H1 (cell line): ENCODE measurements at regions not wholly inside any gene's neighbourhood (a gene's known extent, or its start where the extent isn't known, plus 50 kb on each side); places are given as distances from the start of the nearest gene placed in this dataset.

Experiments used
- CTCF ChIA-PET: fragments of 300-600 bp; sonication (Branson Sonifier 250); formaldehyde crosslinking; loops from one replicate; lab custom pipeline; 2021; ENCODE audit not compliant: partially characterized antibody; lab: Charles Lee
- POLR2A ChIA-PET: fragments of 300-600 bp; sonication (Branson Sonifier 250); formaldehyde crosslinking; loops from one replicate; lab custom pipeline; 2021; ENCODE audit warnings: inconsistent platforms; ENCODE audit not compliant: partially characterized antibody; lab: Charles Lee
- DNase-seq, 2 experiments: peaks; one replicate each; pipeline versions ENCODE4 v3.0.0 to v3.0.0-alpha.2; 2010 to 2022; ENCODE audit warnings: low spot score in 2 of 2, low read depth in 1 of 2, mixed read lengths in 1 of 2
- FAIRE-seq: peaks from 2 replicates; lab custom pipeline; 2011; peaks lifted over from hg19 to GRCh38; lab: Jason Lieb, UNC
- H2AFZ ChIP-seq: 2 replicates; pipeline ENCODE4 v1.8.1; 2012; ENCODE audit warnings: low read length, inconsistent platforms
- H2AK5ac ChIP-seq: 2 replicates; pipeline ENCODE4 v1.6.1; 2013; ENCODE audit warnings: low read depth, low read length
- H2BK120ac ChIP-seq: replicated peaks from 2 replicates; pipeline ENCODE3; 2013; ENCODE audit warnings: low read depth, low read length, inconsistent platforms
- H2BK12ac ChIP-seq: 2 replicates; pipeline ENCODE4 v1.6.1; 2013; ENCODE audit warnings: low read depth, low read length
- H2BK15ac ChIP-seq: 2 replicates; pipeline ENCODE4 v1.6.1; 2013; ENCODE audit warnings: low read length
- H2BK20ac ChIP-seq: 2 replicates; pipeline ENCODE4 v1.6.1; 2013; ENCODE audit warnings: low read length
- H2BK5ac ChIP-seq: 2 replicates; pipeline ENCODE4 v1.6.1; 2013; ENCODE audit warnings: low read depth, low read length
- H3K14ac ChIP-seq: 2 replicates; pipeline ENCODE4 v1.6.1; 2013; ENCODE audit warnings: inconsistent platforms; ENCODE audit not compliant: insufficient read length
- H3K18ac ChIP-seq: 2 replicates; pipeline ENCODE4 v1.6.1; 2013; ENCODE audit warnings: low read length; ENCODE audit errors: extremely low read depth
- H3K23ac ChIP-seq: 2 replicates; pipeline ENCODE4 v1.6.1; 2013; ENCODE audit warnings: inconsistent platforms; ENCODE audit not compliant: insufficient read length
- H3K23me2 ChIP-seq: 2 replicates; pipeline ENCODE4 v1.6.1; 2013; ENCODE audit warnings: low read depth, low read length
- H3K27ac ChIP-seq: 2 replicates; pipeline ENCODE4 v1.6.1; 2011; ENCODE audit warnings: low read depth, low read length, inconsistent platforms
- H3K27me3 ChIP-seq, 4 experiments: replicated peaks in 1 of 4; 1 replicate in 1 of 4; 2 replicates in 3 of 4; pipeline versions ENCODE4 v1.6.1 to v1.8.1; 2011 to 2013; ENCODE audit warnings: low read length in 3 of 4, mild to moderate bottlenecking in 3 of 4, inconsistent platforms in 2 of 4, mixed read lengths in 2 of 4, moderate library complexity in 1 of 4; ENCODE audit not compliant: control insufficient read depth in 3 of 4, insufficient read depth in 3 of 4; ENCODE audit errors: extremely low read depth in 1 of 4
- H3K36me3 ChIP-seq, 4 experiments: 2 replicates each; pipeline versions ENCODE4 v1.6.1 to v1.8.1; 2011 to 2013; ENCODE audit warnings: mild to moderate bottlenecking in 4 of 4, low read length in 3 of 4, moderate library complexity in 2 of 4, control low read depth in 1 of 4, inconsistent platforms in 1 of 4; ENCODE audit not compliant: insufficient read depth in 4 of 4, control insufficient read depth in 2 of 4
- H3K4ac ChIP-seq: replicated peaks from 2 replicates; pipeline ENCODE3; 2013; ENCODE audit warnings: low read length, low read depth, mixed read lengths, inconsistent platforms; ENCODE audit not compliant: insufficient read length
- H3K4me1 ChIP-seq, 4 experiments: replicated peaks in 1 of 4; 1 replicate in 1 of 4; 2 replicates in 3 of 4; pipeline versions ENCODE4 v1.6.1 to v1.8.1; 2011 to 2013; ENCODE audit warnings: low read length in 3 of 4, inconsistent platforms in 2 of 4, mixed read lengths in 1 of 4; ENCODE audit not compliant: insufficient read depth in 4 of 4, control insufficient read depth in 3 of 4
- H3K4me2 ChIP-seq, 2 experiments: 2 replicates each; pipeline versions ENCODE4 v1.6.1 to v1.8.1; 2011 to 2013; ENCODE audit warnings: low read depth in 2 of 2, low read length in 2 of 2, control low read depth in 1 of 2, inconsistent platforms in 1 of 2, mild to moderate bottlenecking in 1 of 2; ENCODE audit not compliant: insufficient read depth in 1 of 2
- H3K4me3 ChIP-seq, 4 experiments: fragments of 200-600, 300-600 bp in 1 of 4; sonication (generic), shearing (Covaris generic), sonication (Bioruptor Twin) in 1 of 4; 2 replicates each; pipeline versions ENCODE4 v1.5.1 to v1.8.1; 2011 to 2016; ENCODE audit warnings: low read length in 4 of 4, low read depth in 3 of 4, control low read depth in 2 of 4, inconsistent platforms in 2 of 4, mild to moderate bottlenecking in 2 of 4, mixed read lengths in 1 of 4, moderate library complexity in 1 of 4; ENCODE audit not compliant: insufficient read depth in 2 of 4; ENCODE audit errors: extremely low read depth in 1 of 4
- H3K56ac ChIP-seq: replicated peaks from 2 replicates; pipeline ENCODE3; 2013; ENCODE audit warnings: low read depth, mild to moderate bottlenecking, mixed read lengths, low read length, inconsistent platforms; ENCODE audit not compliant: insufficient read length
- H3K79me1 ChIP-seq: 2 replicates; pipeline ENCODE4 v1.6.1; 2013; ENCODE audit warnings: low read depth, low read length, control low read depth
- H3K79me2 ChIP-seq, 2 experiments: 2 replicates each; pipeline versions ENCODE4 v1.6.1 to v1.8.1; 2012 to 2013; ENCODE audit warnings: low read length in 2 of 2, mild to moderate bottlenecking in 2 of 2, inconsistent platforms in 1 of 2; ENCODE audit not compliant: insufficient read depth in 2 of 2, control insufficient read depth in 1 of 2
- H3K9ac ChIP-seq, 4 experiments: replicated peaks in 1 of 4; 1 replicate in 1 of 4; 2 replicates in 3 of 4; pipeline versions ENCODE4 v1.6.1 to v1.8.1; 2011 to 2013; ENCODE audit warnings: low read depth in 3 of 4, low read length in 3 of 4, control low read depth in 2 of 4, mild to moderate bottlenecking in 2 of 4, moderate library complexity in 2 of 4, inconsistent platforms in 1 of 4; ENCODE audit errors: extremely low read depth in 1 of 4
- H3K9me3 ChIP-seq, 2 experiments: 2 replicates each; pipeline versions ENCODE4 v1.6.1 to v1.8.1; 2012 to 2013; ENCODE audit warnings: mild to moderate bottlenecking in 2 of 2, moderate library complexity in 2 of 2, control low read depth in 1 of 2, inconsistent platforms in 1 of 2, low read depth in 1 of 2, low read length in 1 of 2, mixed read lengths in 1 of 2; ENCODE audit not compliant: insufficient read depth in 2 of 2
- H4K20me1 ChIP-seq, 2 experiments: replicated peaks in 1 of 2; 2 replicates each; pipeline versions ENCODE3 to v1.8.1; 2011 to 2013; ENCODE audit warnings: inconsistent platforms in 2 of 2, low read length in 2 of 2, mild to moderate bottlenecking in 1 of 2; ENCODE audit not compliant: insufficient read depth in 2 of 2, control insufficient read depth in 1 of 2
- H4K5ac ChIP-seq: 2 replicates; pipeline ENCODE4 v1.6.1; 2013; ENCODE audit warnings: low read length, low read depth, mixed read lengths, inconsistent platforms; ENCODE audit not compliant: insufficient read length
- H4K8ac ChIP-seq: 2 replicates; pipeline ENCODE4 v1.8.0; 2013; ENCODE audit warnings: mild to moderate bottlenecking, moderate library complexity, low read length, inconsistent platforms; ENCODE audit not compliant: insufficient read depth; ENCODE audit errors: extremely low read depth
- H4K91ac ChIP-seq: replicated peaks from 2 replicates; pipeline ENCODE3; 2013; ENCODE audit warnings: low read length, mixed read lengths, inconsistent platforms; ENCODE audit not compliant: insufficient read length
- BACH1 ChIP-seq: IDR thresholded peaks from 2 replicates; pipeline ENCODE4 v1.6.1; 2012; ENCODE audit warnings: low read length, improper control_type of control experiment
- BRCA1 ChIP-seq: IDR thresholded peaks from 2 replicates; pipeline ENCODE4 v1.6.1; 2012; ENCODE audit warnings: low read depth, low read length, improper control_type of control experiment
- CBX5 ChIP-seq: fragments of 300-800, 300-1000 bp; sonication (generic); IDR thresholded peaks from 2 replicates; pipeline ENCODE4 v1.7.1; 2016; ENCODE audit warnings: antibody characterized with exemption, low read length, low read depth
- CREB1 ChIP-seq: IDR thresholded peaks from 2 replicates; pipeline ENCODE4 v1.6.1; 2012; ENCODE audit warnings: inconsistent platforms
- CTBP2 ChIP-seq: IDR thresholded peaks from 2 replicates; pipeline ENCODE4 v1.7.0; 2011; ENCODE audit warnings: borderline replicate concordance, mild to moderate bottlenecking, moderate library complexity, mixed read lengths, low read length; ENCODE audit not compliant: insufficient read depth, insufficient read length
- GTF2F1 ChIP-seq: IDR thresholded peaks from 2 replicates; pipeline ENCODE4 v1.6.1; 2012; ENCODE audit warnings: low read depth, low read length, improper control_type of control experiment, borderline replicate concordance
- HDAC2 ChIP-seq, 2 experiments: fragments of 300-600 bp in 1 of 2; sonication (generic) in 1 of 2; IDR thresholded peaks; 2 replicates each; pipeline ENCODE4 v1.6.1; 2011 to 2012; ENCODE audit warnings: low read depth in 2 of 2, low read length in 2 of 2, mild to moderate bottlenecking in 2 of 2, moderate library complexity in 2 of 2, borderline replicate concordance in 1 of 2, inconsistent platforms in 1 of 2
- JUN ChIP-seq: IDR thresholded peaks from 2 replicates; pipeline ENCODE4 v1.6.1; 2011; ENCODE audit warnings: low read depth, mild to moderate bottlenecking, improper control_type of control experiment, low read length
- KDM4A ChIP-seq: IDR thresholded peaks from one replicate; pipeline ENCODE4 v1.7.1; 2012; ENCODE audit warnings: low read depth, mild to moderate bottlenecking, moderate library complexity, low read length, inconsistent platforms; ENCODE audit not compliant: severe bottlenecking
- NANOG ChIP-seq: IDR thresholded peaks from 2 replicates; pipeline ENCODE4 v1.6.1; 2011; ENCODE audit warnings: low read length, low read depth, mild to moderate bottlenecking, inconsistent platforms; ENCODE audit not compliant: insufficient read depth, poor library complexity, severe bottlenecking
- PHF8 ChIP-seq: fragments of 200-600 bp; sonication (generic); conservative IDR thresholded peaks from 2 replicates; pipeline ENCODE4 v1.7.1; 2012; ENCODE audit warnings: low read depth, mild to moderate bottlenecking, inconsistent platforms, low read length, moderate library complexity
- POLR2A ChIP-seq, 2 experiments: IDR thresholded peaks; 1 replicate in 1 of 2; 2 replicates in 1 of 2; pipeline ENCODE4 v1.6.1; 2011; ENCODE audit warnings: low read depth in 2 of 2, low read length in 2 of 2, mild to moderate bottlenecking in 2 of 2; ENCODE audit errors: control extremely low read depth in 1 of 2
- SP4 ChIP-seq: IDR thresholded peaks from 2 replicates; pipeline ENCODE4 v1.6.1; 2012; ENCODE audit warnings: low read length, inconsistent platforms
- SUZ12 ChIP-seq: fragments of 200-600 bp; sonication (generic); IDR thresholded peaks from 2 replicates; pipeline ENCODE4 v1.6.1; 2012; ENCODE audit warnings: mild to moderate bottlenecking, inconsistent platforms, low read length, moderate library complexity, mixed read lengths
- TCF12 ChIP-seq: IDR thresholded peaks from 2 replicates; pipeline ENCODE4 v1.6.1; 2011; ENCODE audit warnings: low read depth, mild to moderate bottlenecking, low read length
- WGBS, 2 experiments: shearing (Covaris generic) in 1 of 2; methylation state at CpG; one replicate each; pipeline versions ENCODE4 v1.1.6 to v1.1.7; 2013 to 2015; ENCODE audit warnings: low lambda C conversion rate in 2 of 2, mixed read lengths in 2 of 2, inconsistent platforms in 1 of 2, low coverage in 1 of 2, missing lambda C conversion rate in 1 of 2; ENCODE audit not compliant: insufficient replicate concordance in 2 of 2, insufficient coverage in 1 of 2, insufficient read length in 1 of 2; ENCODE audit errors: extremely low coverage in 1 of 2, missing lambda C conversion rate in 1 of 2; 5-methylcytosine and 5-hydroxymethylcytosine counted together

DNA sequence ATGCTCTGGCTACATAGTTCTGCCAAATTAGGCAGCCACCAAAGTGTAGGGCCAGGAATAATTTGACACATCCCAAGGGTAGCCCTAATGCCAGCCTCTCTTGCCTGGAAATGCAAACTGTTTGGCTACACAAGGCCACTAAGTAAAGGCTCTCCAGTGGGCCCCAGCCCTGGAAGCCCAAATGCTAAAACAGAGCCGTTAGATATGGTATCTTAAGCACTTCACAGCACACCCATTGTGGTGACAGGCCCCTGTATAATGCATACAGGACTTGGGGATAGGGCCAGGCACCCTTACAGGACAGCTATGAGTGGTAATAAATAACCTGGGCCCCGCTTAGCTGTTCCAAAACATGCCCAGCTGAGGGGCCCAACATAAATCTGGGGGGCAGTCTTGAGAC lies 623.9 kb downstream of the BCOR start:
- no peak for DNase-seq
- Histone ChIP-seq H4K8ac (no peak overlapping the region), H3K14ac (no peak overlapping the region), H3K79me2 (no peaks in the 10 kb centered on the region), H3K79me1 (no peaks in the 10 kb centered on the region), H2BK12ac (no peak overlapping the region), H3K23me2 (no peaks in the 10 kb centered on the region), H3K4me1 (no peaks in the 10 kb centered on the region), H3K4me3 (no peak overlapping the region), H3K9me3 (no peaks in the 10 kb centered on the region), H3K4me2 (no peak overlapping the region), H2BK120ac (no peak overlapping the region)
- CTCF ChIA-PET: no interaction called here
- FAIRE-seq: no peak
- POLR2A ChIA-PET: no interaction called here
- WGBS, 2 experiments: 94% methylated on average over 2 of the region's 2 CpGs; no CpG with 5 or more reads in 1 of the 2 experiments
- TF ChIP-seq SP4 (no peak), CBX5 (no peak), TCF12 (no peak), PHF8 (no peak), CREB1 (no peak), NANOG (no peak), SUZ12 (no peak), BACH1 (no peak), HDAC2 (IDR thresholded peaks at IDR 0.05; ENCODE audit: borderline replicate concordance in 1 of 2, low read depth in 2 of 2, low read length in 2 of 2) (no peak), CTBP2 (no peak), POLR2A (IDR thresholded peaks at IDR 0.05; ENCODE audit: control extremely low read depth in 1 of 2, low read depth in 2 of 2, low read length in 2 of 2) (no peak), JUN (no peak), BRCA1 (no peak), GTF2F1 (no peak), KDM4A (no peak)
- TF ChIP-seq, all 59 proteins: peak for 0
- no peaks in the 10 kb centered on the region for H3K36me3 ChIP-seq
- H3K27me3 ChIP-seq: no peaks in the 10 kb centered on the region
- H3K56ac ChIP-seq: no peak overlapping the region
- H3K4ac ChIP-seq: no peak overlapping the region
- no peak overlapping the region for H2BK20ac ChIP-seq
- H2BK5ac ChIP-seq: no peak overlapping the region
- H3K18ac ChIP-seq: no peak overlapping the region
- H3K23ac ChIP-seq: no peak overlapping the region
- H4K91ac ChIP-seq: no peak overlapping the region
- no peak overlapping the region for H3K27ac ChIP-seq
- H2BK15ac ChIP-seq: no peak overlapping the region
- H4K5ac ChIP-seq: no peak overlapping the region
- no peak overlapping the region for H2AK5ac ChIP-seq
- H3K9ac ChIP-seq: no peak overlapping the region
- H2AFZ ChIP-seq: no peak overlapping the region
- H4K20me1 ChIP-seq: no peaks in the 10 kb centered on the region
